Vagina (tissue), 2 donors: ENCODE measurements at regions not wholly inside any gene's neighbourhood (a gene's known extent, or its start where the extent isn't known, plus 50 kb on each side); places are given as distances from the start of the nearest gene placed in this dataset.

Experiments
- DNase-seq, 2 donors: peaks; one replicate each; pipeline ENCODE4 v3.0.0-alpha.2; 2017; ENCODE audit errors: extremely low spot score in 2 of 2
- H3K27ac ChIP-seq: fragments of 200-600 bp; sonication (generic); one replicate; pipeline ENCODE4 v1.5.1; 2019
- H3K27me3 ChIP-seq: fragments of 200-600 bp; sonication (generic); one replicate; pipeline ENCODE4 v1.5.1; 2019
- H3K36me3 ChIP-seq, 2 donors: fragments of 200-600 bp; sonication (generic); one replicate each; pipeline ENCODE4 v1.5.1; 2017 to 2019
- H3K4me1 ChIP-seq: fragments of 200-600 bp; sonication (generic); one replicate; pipeline ENCODE4 v1.5.1; 2019
- H3K4me3 ChIP-seq, 2 donors: fragments of 200-600 bp; sonication (generic); 1 replicate in 1 of 2; 2 replicates in 1 of 2; pipeline ENCODE4 v1.5.1; 2016 to 2019
- H3K9me3 ChIP-seq: fragments of 200-600 bp; sonication (generic); one replicate; pipeline ENCODE4 v1.5.1; 2019
- CTCF ChIP-seq, 3 experiments: fragments of 450-650 bp in 2 of 3; fragments of 200-600 bp in 1 of 3; sonication (generic) in 1 of 3; IDR thresholded peaks; one replicate each; pipeline ENCODE4 v1.5.1; 2017 to 2019; ENCODE audit warnings: antibody characterized with exemption in 3 of 3, mild to moderate bottlenecking in 2 of 3, moderate library complexity in 2 of 3
- POLR2A ChIP-seq, 2 donors: fragments of 450-650 bp; IDR thresholded peaks; one replicate each; pipeline ENCODE4 v1.6.1; 2017; ENCODE audit warnings: antibody characterized with exemption in 2 of 2, mild to moderate bottlenecking in 2 of 2, moderate library complexity in 2 of 2
- POLR2AphosphoS5 ChIP-seq, 2 donors: sonication (generic); formaldehyde crosslinking; IDR thresholded peaks; one replicate each; pipeline ENCODE4 v1.9.0; 2017; ENCODE audit warnings: antibody characterized with exemption in 2 of 2, mild to moderate bottlenecking in 2 of 2, low read depth in 1 of 2; ENCODE audit not compliant: insufficient read depth in 1 of 2
- intact Hi-C: fragments of 100-400 bp; cut with DNase I; formaldehyde crosslinking; loops from one replicate; pipeline ENCODE4 v1.15.1; 2023

GRCh38 chr2:236843161-236843968, 242.3 kb upstream of the COPS8 start:
- no peak for TF ChIP-seq POLR2A (IDR thresholded peaks at IDR 0.05)
- Histone ChIP-seq H3K27me3 (no peaks in the 10 kb centered on the region), H3K27ac (no peak overlapping the region), H3K36me3 (no peaks in the 10 kb centered on the region), H3K9me3 (no peaks in the 10 kb centered on the region), H3K4me3 (no peak overlapping the region), H3K4me1 (no peaks in the 10 kb centered on the region)
- no peak for DNase-seq
- intact Hi-C loops: no loop called here

GRCh38 chr2:236844711-236845110, 241.0 kb upstream of the COPS8 start:
- Histone ChIP-seq H3K9me3 (no peaks in the 10 kb centered on the region), H3K27ac (no peak overlapping the region), H3K36me3 (no peaks in the 10 kb centered on the region), H3K27me3 (no peaks in the 10 kb centered on the region), H3K4me3 (no peak overlapping the region), H3K4me1 (no peaks in the 10 kb centered on the region)
- intact Hi-C loops: no loop called here
- TF ChIP-seq POLR2AphosphoS5 (IDR thresholded peaks at IDR 0.05; ENCODE audit: insufficient read depth in 1 of 2, low read depth in 1 of 2) (no peak), CTCF (IDR thresholded peaks at IDR 0.05) (no peak), POLR2A (IDR thresholded peaks at IDR 0.05) (no peak)
- DNase-seq: no peak

- Histone ChIP-seq H3K9me3 (no peaks in the 10 kb centered on the region), H3K27me3 (no peaks in the 10 kb centered on the region), H3K4me1 (peaks cover 1% of the 10 kb centered on the region), H3K36me3 (no peaks in the 10 kb centered on the region), H3K4me3 (no peak overlapping the region), H3K27ac (no peak overlapping the region)
- no peak for DNase-seq
- no peak for TF ChIP-seq POLR2AphosphoS5 (IDR thresholded peaks at IDR 0.05; ENCODE audit: insufficient read depth in 1 of 2, low read depth in 1 of 2)
- no peak for TF ChIP-seq POLR2A (IDR thresholded peaks at IDR 0.05)
- TF ChIP-seq CTCF (IDR thresholded peaks at IDR 0.05): no peak
- intact Hi-C loops: no loop called here
Measured at GRCh38 chr2:236847023-236847422, 238.7 kb upstream of the COPS8 start.

- Histone ChIP-seq H3K4me3 (no peak overlapping the region), H3K9me3 (no peaks in the 10 kb centered on the region), H3K27me3 (no peaks in the 10 kb centered on the region), H3K36me3 (no peaks in the 10 kb centered on the region), H3K27ac (no peak overlapping the region), H3K4me1 (peaks cover 8% of the 10 kb centered on the region)
- no peak for DNase-seq
- intact Hi-C loops: no loop called here
- no peak for TF ChIP-seq POLR2AphosphoS5 (IDR thresholded peaks at IDR 0.05; ENCODE audit: insufficient read depth in 1 of 2, low read depth in 1 of 2)
Measured at GRCh38 chr2:236847538-236848263, 238.0 kb upstream of the COPS8 start.

- Histone ChIP-seq H3K36me3 (no peaks in the 10 kb centered on the region), H3K4me3 (no peak overlapping the region), H3K27ac (no peak overlapping the region), H3K4me1 (peaks cover 12% of the 10 kb centered on the region), H3K9me3 (no peaks in the 10 kb centered on the region), H3K27me3 (no peaks in the 10 kb centered on the region)
- TF ChIP-seq POLR2AphosphoS5 (IDR thresholded peaks at IDR 0.05; ENCODE audit: insufficient read depth in 1 of 2, low read depth in 1 of 2): no peak
- no peak for TF ChIP-seq CTCF (IDR thresholded peaks at IDR 0.05)
- no peak for TF ChIP-seq POLR2A (IDR thresholded peaks at IDR 0.05)
- intact Hi-C loops: no loop called here
- no peak for DNase-seq
Measured at GRCh38 chr2:236848501-236848900, 237.2 kb upstream of the COPS8 start.

GRCh38 chr2:236849508-236849907, 236.2 kb upstream of the COPS8 start:
- no peak overlapping the region for H3K4me3 ChIP-seq

More at GRCh38 chr2:236849508-236849907, 236.2 kb upstream of the COPS8 start:
- Histone ChIP-seq H3K9me3 (no peaks in the 10 kb centered on the region), H3K27me3 (no peaks in the 10 kb centered on the region), H3K4me1 (peaks cover 12% of the 10 kb centered on the region), H3K36me3 (no peaks in the 10 kb centered on the region), H3K27ac (no peak overlapping the region)
- no peak for DNase-seq
- TF ChIP-seq POLR2AphosphoS5 (IDR thresholded peaks at IDR 0.05; ENCODE audit: insufficient read depth in 1 of 2, low read depth in 1 of 2) (no peak), POLR2A (IDR thresholded peaks at IDR 0.05) (no peak), CTCF (IDR thresholded peaks at IDR 0.05) (no peak)
- intact Hi-C loops: no loop called here
